ENCODE measurements at regions not wholly inside any gene's neighbourhood (a gene's known extent, or its start where the extent isn't known, plus 50 kb on each side); places are given as distances from the start of the nearest gene placed in this dataset.

DNA sequence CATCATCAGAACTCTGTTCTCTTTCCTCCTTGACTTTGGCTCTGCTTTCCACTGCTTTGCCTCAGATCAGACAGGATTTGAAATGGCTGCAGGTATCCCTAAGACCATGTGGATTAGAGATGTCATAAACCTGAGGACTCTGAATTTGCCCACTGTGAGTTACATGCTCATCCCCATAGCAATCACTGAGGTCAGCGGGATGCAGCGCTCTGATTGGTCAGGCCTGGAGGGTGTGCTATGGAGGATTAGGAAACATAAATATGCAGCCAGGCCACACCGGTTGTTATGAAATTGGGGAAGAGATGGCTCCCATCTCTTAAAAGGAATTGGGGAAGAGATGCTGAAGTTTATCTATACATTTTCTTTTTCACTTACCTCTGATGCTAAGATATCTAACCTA is 73.7 kb upstream of the DNAJC10 start:
- H3K4me3 ChIP-seq, result no peak overlapping the region
- H3K27ac ChIP-seq, result no peak overlapping the region
- no peaks in the 10 kb centered on the region for H3K4me1 ChIP-seq
- DNase-seq (peak in 3 of 4 donors; percentile 29 to 83 (median 35)), ATAC-seq (peak; percentile 74)
- intact Hi-C loops (cut with DNase I), result no loop called here
- TF ChIP-seq, protein P1, sequence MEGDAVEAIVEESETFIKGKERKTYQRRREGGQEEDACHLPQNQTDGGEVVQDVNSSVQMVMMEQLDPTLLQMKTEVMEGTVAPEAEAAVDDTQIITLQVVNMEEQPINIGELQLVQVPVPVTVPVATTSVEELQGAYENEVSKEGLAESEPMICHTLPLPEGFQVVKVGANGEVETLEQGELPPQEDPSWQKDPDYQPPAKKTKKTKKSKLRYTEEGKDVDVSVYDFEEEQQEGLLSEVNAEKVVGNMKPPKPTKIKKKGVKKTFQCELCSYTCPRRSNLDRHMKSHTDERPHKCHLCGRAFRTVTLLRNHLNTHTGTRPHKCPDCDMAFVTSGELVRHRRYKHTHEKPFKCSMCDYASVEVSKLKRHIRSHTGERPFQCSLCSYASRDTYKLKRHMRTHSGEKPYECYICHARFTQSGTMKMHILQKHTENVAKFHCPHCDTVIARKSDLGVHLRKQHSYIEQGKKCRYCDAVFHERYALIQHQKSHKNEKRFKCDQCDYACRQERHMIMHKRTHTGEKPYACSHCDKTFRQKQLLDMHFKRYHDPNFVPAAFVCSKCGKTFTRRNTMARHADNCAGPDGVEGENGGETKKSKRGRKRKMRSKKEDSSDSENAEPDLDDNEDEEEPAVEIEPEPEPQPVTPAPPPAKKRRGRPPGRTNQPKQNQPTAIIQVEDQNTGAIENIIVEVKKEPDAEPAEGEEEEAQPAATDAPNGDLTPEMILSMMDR (IDR thresholded peaks at IDR 0.05), result no peak
- no peaks in the 10 kb centered on the region for H3K9me3 ChIP-seq
- no peaks in the 10 kb centered on the region for H3K27me3 ChIP-seq
- no peaks in the 10 kb centered on the region for H3K36me3 ChIP-seq

GRCh38 chr2:182646763-182647498 is 69.1 kb upstream of the DNAJC10 start:
- no peak overlapping the region for H3K4me3 ChIP-seq
- intact Hi-C loops (cut with DNase I), result no loop called here
- peaks cover 0 to 5% of the 10 kb centered on the region in 2 donors for H3K4me1 ChIP-seq
- no peaks in the 10 kb centered on the region for H3K27me3 ChIP-seq
- ATAC-seq (no peak), DNase-seq (no peak)
- no peaks in the 10 kb centered on the region for H3K36me3 ChIP-seq
- H3K27ac ChIP-seq, result no peak overlapping the region
- H3K9me3 ChIP-seq, result no peaks in the 10 kb centered on the region
- TF ChIP-seq, protein P1 (IDR thresholded peaks at IDR 0.05), result no peak

DNA sequence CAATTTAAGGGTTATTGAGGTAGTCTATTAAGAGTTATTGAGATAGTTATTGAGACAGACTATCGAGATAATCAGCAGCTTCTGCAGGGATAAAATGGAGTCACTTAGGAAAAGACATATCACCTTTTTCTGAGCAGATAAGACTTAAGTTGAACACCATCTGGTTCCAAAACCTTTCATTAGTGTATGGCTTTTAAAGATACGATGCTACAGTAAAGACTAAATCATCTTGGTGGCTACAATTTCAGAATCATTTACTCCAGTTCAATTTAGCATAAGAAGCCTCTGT is 68.6 kb upstream of the DNAJC10 start:
- H3K27me3 ChIP-seq, result no peaks in the 10 kb centered on the region
- H3K36me3 ChIP-seq, result no peaks in the 10 kb centered on the region
- no peak overlapping the region for H3K27ac ChIP-seq
- DNase-seq (no peak), ATAC-seq (no peak)
- intact Hi-C loops (cut with DNase I), result no loop called here
- no peaks in the 10 kb centered on the region for H3K9me3 ChIP-seq
- H3K4me1 ChIP-seq, result peaks cover 0 to 5% of the 10 kb centered on the region in 2 donors
- H3K4me3 ChIP-seq, result no peak overlapping the region
- TF ChIP-seq, protein P1 (IDR thresholded peaks at IDR 0.05), result no peak

DNA sequence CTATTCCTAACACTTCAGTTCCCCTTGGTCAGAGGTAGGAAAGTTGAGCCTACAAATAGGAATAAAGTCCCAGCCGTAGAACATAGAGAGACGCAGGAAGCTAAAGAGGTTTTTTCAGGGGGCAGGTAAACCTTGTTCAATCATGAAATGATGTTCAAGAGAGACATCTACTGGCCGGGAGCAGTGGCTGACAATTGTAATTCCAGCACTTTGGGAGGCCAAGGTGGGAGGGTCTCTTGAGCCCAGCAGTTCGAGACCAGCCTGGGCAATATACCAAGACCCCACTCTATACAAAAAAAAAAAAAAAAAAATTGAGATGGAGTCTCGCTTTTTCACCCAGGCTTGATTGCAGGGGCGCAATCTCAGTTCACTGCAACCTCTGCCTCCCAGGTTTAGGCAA is 66.7 kb upstream of the DNAJC10 start:
- intact Hi-C loops (cut with DNase I), result no loop called here
- Histone ChIP-seq H3K27me3 (no peaks in the 10 kb centered on the region), H3K27ac (no peak overlapping the region), H3K9me3 (no peaks in the 10 kb centered on the region), H3K4me3 (no peak overlapping the region), H3K4me1 (peaks cover 0 to 5% of the 10 kb centered on the region in 2 donors), H3K36me3 (no peaks in the 10 kb centered on the region)
- ATAC-seq (peak; percentile 59), DNase-seq (no peak)
- TF ChIP-seq, protein P1 (IDR thresholded peaks at IDR 0.05), result peak in 1 of 2 donors; percentile 24

DNA sequence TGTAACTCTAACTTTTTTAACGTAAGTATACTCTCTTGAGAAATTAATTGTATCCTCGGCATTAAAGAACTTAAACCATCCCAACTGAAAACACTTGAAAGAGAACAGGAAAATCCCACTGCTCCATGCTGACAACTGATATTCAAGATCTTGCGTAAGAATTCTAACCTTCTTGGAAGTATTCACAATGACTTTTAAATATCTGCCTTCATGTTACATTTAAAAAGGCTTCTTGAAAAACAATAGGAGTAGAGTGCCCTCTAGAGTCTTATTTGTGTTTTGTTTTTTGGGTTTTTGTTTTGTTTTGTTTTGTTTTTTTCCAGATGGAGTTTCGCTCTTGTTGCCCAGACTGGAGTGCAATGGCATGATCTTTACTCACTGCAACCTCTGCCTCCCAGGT is 65.4 kb upstream of the DNAJC10 start:
- DNase-seq (peak in 2 of 4 donors; percentile 29 to 57), ATAC-seq (peak; percentile 81)
- peaks cover 0 to 5% of the 10 kb centered on the region in 2 donors for H3K4me1 ChIP-seq
- H3K36me3 ChIP-seq, result no peaks in the 10 kb centered on the region
- H3K4me3 ChIP-seq, result no peak overlapping the region
- intact Hi-C loops (cut with DNase I), result loop anchor here in 1 of 2 donors (5.0 kb wide), 1 partner anchor 463 kb away; no protein-coding TSS in a partner anchor
- H3K27ac ChIP-seq, result no peak overlapping the region
- TF ChIP-seq, protein P1 (IDR thresholded peaks at IDR 0.05), result peak; percentile 24 to 33
- no peaks in the 10 kb centered on the region for H3K9me3 ChIP-seq
- H3K27me3 ChIP-seq, result no peaks in the 10 kb centered on the region

Measured in left lung (tissue), 4 donors.